ENCODE measurements at regions not wholly inside any gene's neighbourhood (a gene's known extent, or its start where the extent isn't known, plus 50 kb on each side); places are given as distances from the start of the nearest gene placed in this dataset.

- Mint-ChIP-seq H3K27me3 (ENCODE audit: low read depth) (no peaks in the 10 kb centered on the region), H3K9me3 (peaks cover 17% of the 10 kb centered on the region in 2 experiments), H3K4me1 (no peaks in the 10 kb centered on the region), H3K36me3 (ENCODE audit: insufficient read depth in 1 of 3, low read depth in 3 of 3) (peaks cover 8 to 13% (median 10%) of the 10 kb centered on the region in 3 experiments; a peak in 6 of 7 replicates), H3K4me3 (no peak overlapping the region), H3K27ac (no peak overlapping the region)
- Histone ChIP-seq H3K4me2 (ENCODE audit: insufficient read depth, insufficient read length, low read length) (no peak overlapping the region), H3K23me2 (ENCODE audit: insufficient read length, low read depth, low read length, poor library complexity, severe bottlenecking) (no peaks in the 10 kb centered on the region), H3K9me3 (ENCODE audit: control insufficient read depth, low read depth, low read length) (peaks cover 11% of the 10 kb centered on the region), H3K9ac (ENCODE audit: extremely low read depth, insufficient read length, low read length) (no peak overlapping the region), H3K14ac (ENCODE audit: insufficient read depth, low read length) (no peak overlapping the region), H2BK15ac (ENCODE audit: low read depth, low read length) (no peak overlapping the region), H3K18ac (ENCODE audit: insufficient read length, low read depth, low read length) (no peak overlapping the region), H3K27ac (ENCODE audit: insufficient read length, low read depth, low read length) (no peak overlapping the region), H2BK120ac (ENCODE audit: low read depth, low read length, poor library complexity, severe bottlenecking) (no peak overlapping the region), H3T11ph (ENCODE audit: low read length) (no peak overlapping the region), H3K23ac (ENCODE audit: insufficient read length, low read depth, low read length) (no peak overlapping the region), H2BK12ac (ENCODE audit: insufficient read length, low read depth, low read length) (no peak overlapping the region), H4K5ac (ENCODE audit: insufficient read length, low read depth, low read length) (no peak overlapping the region), H3K27me3 (ENCODE audit: insufficient read depth, low read length) (no peaks in the 10 kb centered on the region), H4K8ac (replicated peaks; ENCODE audit: insufficient read length, low read depth, low read length) (no peak overlapping the region), H2AK5ac (ENCODE audit: insufficient read length, low read length) (no peak overlapping the region), H2AFZ (ENCODE audit: low read length) (no peak overlapping the region), H2BK20ac (ENCODE audit: low read depth, low read length, poor library complexity, severe bottlenecking) (no peak overlapping the region), H3K79me1 (ENCODE audit: insufficient read depth, low read depth, low read length, poor library complexity, severe bottlenecking) (no peaks in the 10 kb centered on the region), H2BK5ac (ENCODE audit: insufficient read length, low read length) (no peak overlapping the region), H4K91ac (ENCODE audit: insufficient read length, low read depth, low read length) (no peak overlapping the region), H3K79me2 (ENCODE audit: insufficient read depth, low read length) (no peaks in the 10 kb centered on the region), H3K56ac (ENCODE audit: insufficient read length, low read depth, low read length) (no peak overlapping the region), H3K4me1 (ENCODE audit: insufficient read depth, low read length) (no peaks in the 10 kb centered on the region), H4K20me1 (ENCODE audit: control insufficient read depth, insufficient read depth, insufficient read length) (no peaks in the 10 kb centered on the region), H3K4ac (ENCODE audit: low read depth, low read length) (no peak overlapping the region)
- WGBS (ENCODE audit: extremely low coverage, insufficient read length, low lambda C conversion rate): no CpG with 5 or more reads among the region's 2 CpGs
- TF ChIP-seq CTCF (conservative IDR thresholded peaks at IDR 0.05): no peak
- DNase-seq: no peak
Observed at GRCh38 chr5:104699438-104699837, 1136.8 kb upstream of the NUDT12 start.
